Fibroblast of pulmonary artery (primary cell): ENCODE measurements at regions not wholly inside any gene's neighbourhood (a gene's known extent, or its start where the extent isn't known, plus 50 kb on each side); places are given as distances from the start of the nearest gene placed in this dataset.
A peak's percentile ranks its signal among the peaks of the same experiment; 100 is the strongest.

Experiments
- DNase-seq: peaks from one replicate; pipeline ENCODE4 v3.0.0-alpha.2; 2010; ENCODE audit warnings: low read depth
- H3K4me3 ChIP-seq: replicated peaks from 2 replicates; pipeline ENCODE4 v1.5.1; 2011; ENCODE audit warnings: low read depth, mild to moderate bottlenecking, control low read depth, low read length, moderate library complexity
- TF ChIP-seq, protein P1 (sequence below): IDR thresholded peaks from 2 replicates; pipeline ENCODE4 v1.5.1; 2011; ENCODE audit warnings: mild to moderate bottlenecking, control low read depth, low read length, inconsistent platforms; ENCODE audit errors: missing control alignments

DNA sequence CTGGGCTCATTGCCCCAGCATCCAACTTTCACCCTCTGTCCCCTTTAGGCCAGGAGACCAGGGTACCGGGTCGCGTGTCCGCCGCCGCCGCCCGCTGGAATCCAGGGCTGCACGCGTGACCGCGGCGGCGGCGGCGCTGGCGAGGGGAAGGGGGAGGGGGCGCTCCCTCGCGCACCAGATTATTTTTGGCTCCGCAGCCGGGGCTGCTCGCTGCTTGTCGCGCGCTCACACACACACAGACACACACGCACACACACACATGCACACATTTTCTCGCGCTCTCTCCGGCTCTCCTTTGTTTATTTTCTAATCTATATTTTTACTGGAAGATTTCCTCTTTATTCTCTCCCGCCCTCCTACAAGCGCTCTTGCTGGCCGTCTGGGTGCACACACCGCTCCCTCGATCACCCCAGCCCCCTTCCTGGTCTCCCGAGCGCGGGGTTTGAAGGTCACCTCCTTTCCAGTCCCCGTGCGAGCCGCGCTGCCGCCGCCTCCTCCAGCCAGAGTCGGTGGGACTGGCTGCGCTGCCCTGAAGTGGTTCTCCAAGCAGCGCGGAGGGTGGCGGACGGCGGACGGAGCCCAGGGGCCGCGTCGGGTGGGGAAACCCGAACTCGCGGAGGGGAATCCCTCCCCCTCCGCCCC is 921.4 kb upstream of the EEF2KMT start:
- TF ChIP-seq, protein P1, sequence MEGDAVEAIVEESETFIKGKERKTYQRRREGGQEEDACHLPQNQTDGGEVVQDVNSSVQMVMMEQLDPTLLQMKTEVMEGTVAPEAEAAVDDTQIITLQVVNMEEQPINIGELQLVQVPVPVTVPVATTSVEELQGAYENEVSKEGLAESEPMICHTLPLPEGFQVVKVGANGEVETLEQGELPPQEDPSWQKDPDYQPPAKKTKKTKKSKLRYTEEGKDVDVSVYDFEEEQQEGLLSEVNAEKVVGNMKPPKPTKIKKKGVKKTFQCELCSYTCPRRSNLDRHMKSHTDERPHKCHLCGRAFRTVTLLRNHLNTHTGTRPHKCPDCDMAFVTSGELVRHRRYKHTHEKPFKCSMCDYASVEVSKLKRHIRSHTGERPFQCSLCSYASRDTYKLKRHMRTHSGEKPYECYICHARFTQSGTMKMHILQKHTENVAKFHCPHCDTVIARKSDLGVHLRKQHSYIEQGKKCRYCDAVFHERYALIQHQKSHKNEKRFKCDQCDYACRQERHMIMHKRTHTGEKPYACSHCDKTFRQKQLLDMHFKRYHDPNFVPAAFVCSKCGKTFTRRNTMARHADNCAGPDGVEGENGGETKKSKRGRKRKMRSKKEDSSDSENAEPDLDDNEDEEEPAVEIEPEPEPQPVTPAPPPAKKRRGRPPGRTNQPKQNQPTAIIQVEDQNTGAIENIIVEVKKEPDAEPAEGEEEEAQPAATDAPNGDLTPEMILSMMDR = no peak
- H3K4me3 ChIP-seq = no peak overlapping the region
- DNase-seq = no peak

DNA sequence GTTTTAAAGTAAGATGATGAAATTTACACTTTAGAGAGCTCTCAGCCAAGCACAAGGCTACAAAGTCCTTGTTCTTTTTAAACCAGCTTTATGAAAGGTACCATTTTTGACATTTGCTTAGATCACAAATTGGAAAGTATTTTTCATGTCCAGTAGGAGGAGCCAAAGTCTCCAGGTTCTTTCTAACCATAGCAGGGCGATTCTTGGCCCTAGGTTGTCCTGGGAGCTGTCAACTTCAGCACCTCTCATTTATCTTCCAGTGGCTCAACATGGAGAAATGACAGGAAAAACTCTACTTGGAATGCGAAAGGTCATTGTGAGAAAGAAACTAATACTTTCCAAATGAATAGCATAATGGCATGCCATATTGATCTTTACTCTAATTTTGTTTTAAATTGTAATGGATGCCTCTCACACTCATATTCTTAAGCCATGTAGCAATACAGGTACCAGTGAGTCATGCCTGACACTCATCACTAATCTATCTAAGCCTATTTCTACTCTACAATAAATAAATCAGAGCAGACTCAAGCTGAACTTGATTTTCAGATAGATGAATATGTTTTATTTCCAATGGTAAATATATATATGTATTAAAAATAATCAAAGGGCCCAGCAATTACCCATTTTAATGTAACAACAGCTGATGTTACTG is 919.1 kb upstream of the EEF2KMT start:
- peak; percentile 4 for DNase-seq
- H3K4me3 ChIP-seq = no peak overlapping the region
- TF ChIP-seq, protein P1 = no peak

DNA sequence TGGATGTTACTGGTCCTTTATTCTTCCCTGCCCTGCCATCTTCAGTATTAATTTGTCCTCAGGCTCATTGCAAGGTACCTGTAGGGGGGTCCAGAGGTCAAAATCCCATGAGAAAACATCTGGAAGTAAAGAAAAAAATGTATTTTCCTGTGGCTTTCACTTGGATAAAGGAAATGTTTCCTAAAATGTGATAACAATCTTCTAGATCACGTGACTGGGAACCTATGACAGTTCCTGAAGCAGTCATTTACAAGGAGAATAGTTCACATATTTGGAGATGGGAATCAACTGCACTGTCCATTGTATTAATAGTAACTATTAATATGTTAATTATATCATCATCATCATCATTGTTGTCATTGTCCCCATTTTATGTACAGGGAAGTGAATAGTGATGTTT is 915.1 kb upstream of the EEF2KMT start:
- DNase-seq = no peak
- H3K4me3 ChIP-seq = no peak overlapping the region
- TF ChIP-seq, protein P1 = no peak

DNA sequence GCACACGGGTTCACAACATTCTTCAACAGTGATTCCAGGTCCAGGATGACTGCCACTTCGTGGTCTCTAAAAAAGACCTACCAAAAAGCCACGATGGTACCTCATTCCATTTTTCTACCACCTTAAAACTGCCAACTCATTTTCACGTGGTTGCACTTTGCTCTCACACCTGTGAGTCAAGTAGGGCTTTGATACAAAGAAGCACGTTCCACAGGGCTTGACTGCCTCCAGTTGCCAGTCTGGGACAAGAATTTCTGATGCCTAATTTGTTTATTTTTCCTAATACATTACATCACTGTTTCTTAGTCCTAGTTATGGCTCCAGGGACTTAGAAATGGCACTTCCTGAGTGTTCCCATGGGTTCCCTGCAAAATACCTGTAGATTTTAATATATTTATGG is 911.6 kb upstream of the EEF2KMT start:
- TF ChIP-seq, protein P1 = no peak
- no peak for DNase-seq
- H3K4me3 ChIP-seq = no peak overlapping the region

DNA sequence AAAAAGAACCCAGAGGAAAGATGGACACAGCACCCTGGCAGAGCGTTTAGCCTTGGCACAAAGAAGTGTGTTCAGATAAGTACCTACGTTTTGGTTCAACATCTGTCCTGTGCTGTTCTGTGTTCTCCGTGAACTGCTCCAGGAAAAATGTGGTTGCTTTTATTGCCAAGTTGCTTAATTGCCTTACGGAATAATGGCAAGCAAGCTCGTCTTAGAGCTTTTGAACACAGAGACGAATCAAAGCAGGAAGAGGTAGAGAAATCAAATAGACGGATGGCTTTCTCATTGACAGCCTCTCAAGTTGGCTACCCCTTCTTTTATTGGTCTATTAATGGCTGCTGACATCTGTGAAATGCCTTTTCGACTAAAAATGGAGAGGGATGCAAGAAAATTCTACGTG is 911.1 kb upstream of the EEF2KMT start:
- H3K4me3 ChIP-seq = no peak overlapping the region
- TF ChIP-seq, protein P1 = no peak
- DNase-seq = no peak

DNA sequence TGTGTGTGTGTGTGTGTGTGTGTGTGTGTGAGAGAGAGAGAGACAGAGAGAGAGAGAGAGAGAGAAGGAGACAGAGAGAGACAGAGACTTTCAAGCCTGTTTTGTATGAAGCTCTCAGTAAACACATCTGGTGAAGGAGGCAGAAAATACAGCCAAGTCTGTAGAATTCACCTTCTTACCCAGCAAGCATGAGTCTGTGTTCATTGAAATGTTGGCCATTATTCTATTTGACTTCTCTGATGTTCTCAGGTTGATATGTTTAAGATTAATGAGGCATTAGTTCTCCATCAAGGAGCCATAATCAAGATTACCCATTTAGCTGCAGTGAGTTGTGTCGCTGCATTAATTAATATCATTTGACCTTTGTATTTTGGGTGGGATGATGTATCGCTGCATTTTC is 895.8 kb upstream of the EEF2KMT start:
- DNase-seq = no peak
- TF ChIP-seq, protein P1 = no peak
- no peak overlapping the region for H3K4me3 ChIP-seq

DNA sequence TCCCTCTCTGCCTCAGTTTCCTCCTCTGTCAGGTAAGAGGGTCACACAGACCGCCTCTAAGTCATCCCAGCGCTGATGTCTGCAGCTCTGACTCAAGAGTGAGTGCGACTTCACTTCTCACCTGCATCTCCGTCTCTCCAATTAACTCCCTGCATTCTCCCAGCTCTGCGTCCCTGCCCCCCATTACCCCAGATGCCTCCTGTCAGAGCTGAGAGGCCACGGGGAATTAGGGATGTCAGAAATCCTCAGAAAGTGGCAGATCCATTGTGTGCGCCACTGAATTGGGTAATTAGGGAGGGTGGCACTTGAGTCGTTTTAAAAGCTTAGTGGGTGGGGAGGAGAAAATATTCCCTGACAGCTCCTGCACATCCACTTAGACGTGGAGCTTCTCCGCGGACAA is 885.4 kb upstream of the EEF2KMT start:
- no peak for DNase-seq
- TF ChIP-seq, protein P1 = no peak
- no peak overlapping the region for H3K4me3 ChIP-seq
